Smooth muscle cell (in vitro differentiated cells): ENCODE measurements at regions not wholly inside any gene's neighbourhood (a gene's known extent, or its start where the extent isn't known, plus 50 kb on each side); places are given as distances from the start of the nearest gene placed in this dataset.

Source experiments
- DNase-seq: peaks from one replicate; lab custom pipeline; 2025; ENCODE audit not compliant: unreplicated experiment; lab: John Stamatoyannopoulos, UW
- H2AFZ ChIP-seq: fragments of 200-600 bp; sonication (generic); 2 replicates; pipeline ENCODE4 v1.6.0; 2016; ENCODE audit warnings: antibody characterized with exemption, low read depth, mild to moderate bottlenecking
- H3F3A ChIP-seq: fragments of 200-600 bp; sonication (generic); 2 replicates; pipeline ENCODE4 v1.6.0; 2017; ENCODE audit warnings: antibody characterized with exemption, low read depth
- H3K27ac ChIP-seq: fragments of 200-600 bp; sonication (generic); 2 replicates; pipeline ENCODE4 v1.5.1; 2016; ENCODE audit warnings: low read depth, mild to moderate bottlenecking
- H3K27me3 ChIP-seq: fragments of 200-600 bp; sonication (generic); 2 replicates; pipeline ENCODE4 v1.6.1; 2016; ENCODE audit warnings: low read depth, mild to moderate bottlenecking
- H3K36me3 ChIP-seq: fragments of 200-600 bp; sonication (generic); 2 replicates; pipeline ENCODE4 v1.5.1; 2016; ENCODE audit warnings: low read depth
- H3K4me1 ChIP-seq: fragments of 200-600 bp; sonication (generic); 2 replicates; pipeline ENCODE4 v1.5.1; 2016; ENCODE audit warnings: low read depth
- H3K4me2 ChIP-seq: fragments of 200-600 bp; sonication (generic); 2 replicates; pipeline ENCODE4 v1.6.0; 2016; ENCODE audit warnings: mild to moderate bottlenecking
- H3K4me3 ChIP-seq: fragments of 200-600 bp; sonication (generic); 2 replicates; pipeline ENCODE4 v1.5.1; 2016; ENCODE audit warnings: mild to moderate bottlenecking
- H3K79me2 ChIP-seq: fragments of 200-600 bp; sonication (generic); 2 replicates; pipeline ENCODE4 v1.6.0; 2016; ENCODE audit warnings: low read depth, mild to moderate bottlenecking
- H3K9ac ChIP-seq: fragments of 200-600 bp; sonication (generic); 2 replicates; pipeline ENCODE4 v1.6.0; 2016; ENCODE audit warnings: low read depth
- H3K9me3 ChIP-seq: fragments of 200-600 bp; sonication (generic); replicated peaks from 2 replicates; pipeline ENCODE4 v1.5.1; 2016; ENCODE audit warnings: low read depth
- H4K20me1 ChIP-seq: fragments of 200-600 bp; sonication (generic); 2 replicates; pipeline ENCODE4 v1.6.0; 2016; ENCODE audit warnings: low read depth
- WGBS: methylation state at CpG from one replicate; pipeline ENCODE4 v1.1.7; 2016; ENCODE audit warnings: low lambda C conversion rate; 5-methylcytosine and 5-hydroxymethylcytosine counted together
- TF ChIP-seq, protein P1 (sequence below): fragments of 200-600 bp; sonication (generic); IDR thresholded peaks from 2 replicates; pipeline ENCODE4 v1.5.1; 2017; ENCODE audit warnings: borderline replicate concordance, mild to moderate bottlenecking, antibody characterized with exemption; ENCODE audit not compliant: insufficient read depth, poor library complexity, severe bottlenecking

DNA sequence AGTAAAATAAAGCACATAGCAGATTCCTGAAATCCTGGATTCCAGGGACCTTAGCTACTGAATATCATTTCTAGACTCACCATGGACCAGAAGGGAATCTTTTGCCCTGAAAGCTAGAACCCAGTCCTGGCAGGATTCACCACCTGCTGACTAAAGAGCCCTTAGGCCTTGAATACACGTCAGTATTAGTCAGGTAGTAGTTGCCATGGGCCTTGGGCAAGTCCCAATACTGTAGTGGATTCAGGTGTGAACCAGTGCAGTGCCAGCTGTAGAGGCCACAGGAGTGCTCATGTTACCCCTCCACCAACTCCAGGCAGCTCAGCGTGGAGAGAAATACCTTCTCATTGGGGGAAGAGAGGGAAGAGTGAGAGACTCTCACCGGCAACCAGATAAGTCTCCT is 64.1 kb upstream of the UBQLN2 start:
- Histone ChIP-seq H3K27ac (no peak overlapping the region), H3K4me2 (no peak overlapping the region)

GRCh38 chrX:56503941-56504673 is 59.3 kb upstream of the UBQLN2 start:
- Histone ChIP-seq H3K9ac (no peak overlapping the region), H3K79me2 (no peaks in the 10 kb centered on the region), H3K4me3 (no peak overlapping the region), H3K27ac (peak overlapping the region; percentile 53), H2AFZ (no peak overlapping the region), H3K27me3 (no peaks in the 10 kb centered on the region), H3K9me3 (no peaks in the 10 kb centered on the region), H3K36me3 (no peaks in the 10 kb centered on the region), H3F3A (no peaks in the 10 kb centered on the region), H3K4me1 (no peaks in the 10 kb centered on the region), H3K4me2 (no peak overlapping the region), H4K20me1 (no peaks in the 10 kb centered on the region)
- WGBS, result 51% methylated on average over 2 of the region's 2 CpGs
- DNase-seq, result no peak
- TF ChIP-seq, protein P1, sequence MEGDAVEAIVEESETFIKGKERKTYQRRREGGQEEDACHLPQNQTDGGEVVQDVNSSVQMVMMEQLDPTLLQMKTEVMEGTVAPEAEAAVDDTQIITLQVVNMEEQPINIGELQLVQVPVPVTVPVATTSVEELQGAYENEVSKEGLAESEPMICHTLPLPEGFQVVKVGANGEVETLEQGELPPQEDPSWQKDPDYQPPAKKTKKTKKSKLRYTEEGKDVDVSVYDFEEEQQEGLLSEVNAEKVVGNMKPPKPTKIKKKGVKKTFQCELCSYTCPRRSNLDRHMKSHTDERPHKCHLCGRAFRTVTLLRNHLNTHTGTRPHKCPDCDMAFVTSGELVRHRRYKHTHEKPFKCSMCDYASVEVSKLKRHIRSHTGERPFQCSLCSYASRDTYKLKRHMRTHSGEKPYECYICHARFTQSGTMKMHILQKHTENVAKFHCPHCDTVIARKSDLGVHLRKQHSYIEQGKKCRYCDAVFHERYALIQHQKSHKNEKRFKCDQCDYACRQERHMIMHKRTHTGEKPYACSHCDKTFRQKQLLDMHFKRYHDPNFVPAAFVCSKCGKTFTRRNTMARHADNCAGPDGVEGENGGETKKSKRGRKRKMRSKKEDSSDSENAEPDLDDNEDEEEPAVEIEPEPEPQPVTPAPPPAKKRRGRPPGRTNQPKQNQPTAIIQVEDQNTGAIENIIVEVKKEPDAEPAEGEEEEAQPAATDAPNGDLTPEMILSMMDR, result no peak

More for the DNA sequence above, 64.1 kb upstream of the UBQLN2 start:
- H3K9ac ChIP-seq, result no peak overlapping the region
- H3K9me3 ChIP-seq, result no peaks in the 10 kb centered on the region
- no peaks in the 10 kb centered on the region for H3K36me3 ChIP-seq
- 70% methylated on average over 3 of the region's 3 CpGs for WGBS
- no peak overlapping the region for H3K4me3 ChIP-seq
- H3F3A ChIP-seq, result no peaks in the 10 kb centered on the region
- no peaks in the 10 kb centered on the region for H3K79me2 ChIP-seq
- DNase-seq, result no peak
- no peaks in the 10 kb centered on the region for H4K20me1 ChIP-seq
- H3K27me3 ChIP-seq, result no peaks in the 10 kb centered on the region
- no peak overlapping the region for H2AFZ ChIP-seq
- TF ChIP-seq, protein P1, result no peak
- no peaks in the 10 kb centered on the region for H3K4me1 ChIP-seq

- Histone ChIP-seq H3K27me3 (no peaks in the 10 kb centered on the region), H3K4me3 (no peak overlapping the region), H3K27ac (no peak overlapping the region), H3K9me3 (peaks cover 5% of the 10 kb centered on the region), H3K4me2 (no peak overlapping the region), H2AFZ (no peak overlapping the region), H3K9ac (no peak overlapping the region), H3F3A (no peaks in the 10 kb centered on the region), H3K79me2 (no peaks in the 10 kb centered on the region), H3K36me3 (no peaks in the 10 kb centered on the region), H4K20me1 (no peaks in the 10 kb centered on the region), H3K4me1 (no peaks in the 10 kb centered on the region)
- WGBS, result 72% methylated on average over 4 of the region's 4 CpGs
- TF ChIP-seq, protein P1, result no peak
- no peak for DNase-seq
Measured at GRCh38 chrX:56505866-56506265, 57.6 kb upstream of the UBQLN2 start.
